ENCODE measurements at regions not wholly inside any gene's neighbourhood (a gene's known extent, or its start where the extent isn't known, plus 50 kb on each side); places are given as distances from the start of the nearest gene placed in this dataset.

DNA sequence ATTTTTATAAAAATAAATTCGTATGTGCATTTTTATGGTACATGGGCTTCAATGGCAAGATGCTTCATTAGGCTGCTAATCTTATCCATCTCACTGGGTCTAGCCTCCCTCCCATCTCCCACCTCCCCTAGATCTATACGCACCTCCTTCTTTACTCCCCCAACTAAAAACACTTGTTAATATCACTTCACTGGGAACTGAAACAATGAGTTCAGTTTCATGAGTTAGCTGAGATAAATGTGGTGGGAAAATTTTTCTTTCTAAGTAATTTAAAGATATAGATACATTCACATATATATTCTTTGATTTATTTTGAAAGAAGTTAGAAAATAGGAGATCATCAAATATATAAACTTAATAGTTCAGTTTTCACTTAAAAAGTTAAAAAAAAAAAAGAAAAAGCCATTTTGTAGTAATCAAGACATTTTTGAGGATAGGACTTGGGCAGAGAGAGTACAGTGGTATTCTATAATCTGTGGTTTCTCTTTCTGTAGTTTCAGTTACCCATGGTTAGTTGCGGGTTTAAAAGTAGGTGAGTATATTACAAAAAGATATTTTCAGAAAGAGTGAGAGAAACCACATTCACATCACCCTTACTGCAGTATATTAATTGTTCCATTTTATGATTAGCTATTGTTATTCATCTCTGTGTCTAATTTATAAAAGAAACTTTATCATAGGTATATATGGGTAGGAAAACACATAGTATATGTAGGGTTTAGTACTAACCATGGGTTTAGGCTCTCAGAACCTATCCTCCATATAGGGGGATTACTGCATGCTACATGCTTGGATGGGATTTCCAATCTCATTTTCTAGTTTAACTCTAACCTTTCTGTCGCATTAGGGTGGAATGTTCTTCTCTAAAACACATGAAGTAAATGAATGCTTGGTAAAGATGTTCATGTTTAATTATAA, 316.0 kb upstream of the CBLB start:
- ATAC-seq (ENCODE audit: low read depth), result peak; percentile 76
- POLR2A ChIA-PET, result no interaction called here
- CTCF ChIA-PET, result no interaction called here
- H3K4me1 Mint-ChIP-seq, result peaks cover 23% of the 10 kb centered on the region
- peaks cover 4% of the 10 kb centered on the region for H3K27me3 Mint-ChIP-seq
- no peak overlapping the region for H3K27ac Mint-ChIP-seq
- intact Hi-C loops (cut with micrococcal nuclease), result loop anchor here (1.0 to 2.0 kb wide), 2 partner anchors 7 to 22 kb away; no protein-coding TSS in a partner anchor
- TF ChIP-seq, protein P1, sequence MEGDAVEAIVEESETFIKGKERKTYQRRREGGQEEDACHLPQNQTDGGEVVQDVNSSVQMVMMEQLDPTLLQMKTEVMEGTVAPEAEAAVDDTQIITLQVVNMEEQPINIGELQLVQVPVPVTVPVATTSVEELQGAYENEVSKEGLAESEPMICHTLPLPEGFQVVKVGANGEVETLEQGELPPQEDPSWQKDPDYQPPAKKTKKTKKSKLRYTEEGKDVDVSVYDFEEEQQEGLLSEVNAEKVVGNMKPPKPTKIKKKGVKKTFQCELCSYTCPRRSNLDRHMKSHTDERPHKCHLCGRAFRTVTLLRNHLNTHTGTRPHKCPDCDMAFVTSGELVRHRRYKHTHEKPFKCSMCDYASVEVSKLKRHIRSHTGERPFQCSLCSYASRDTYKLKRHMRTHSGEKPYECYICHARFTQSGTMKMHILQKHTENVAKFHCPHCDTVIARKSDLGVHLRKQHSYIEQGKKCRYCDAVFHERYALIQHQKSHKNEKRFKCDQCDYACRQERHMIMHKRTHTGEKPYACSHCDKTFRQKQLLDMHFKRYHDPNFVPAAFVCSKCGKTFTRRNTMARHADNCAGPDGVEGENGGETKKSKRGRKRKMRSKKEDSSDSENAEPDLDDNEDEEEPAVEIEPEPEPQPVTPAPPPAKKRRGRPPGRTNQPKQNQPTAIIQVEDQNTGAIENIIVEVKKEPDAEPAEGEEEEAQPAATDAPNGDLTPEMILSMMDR (IDR thresholded peaks at IDR 0.05), result no peak
- H3K36me3 Mint-ChIP-seq (ENCODE audit: low read depth), result no peaks in the 10 kb centered on the region
- no peak overlapping the region for H3K4me3 Mint-ChIP-seq
- no peaks in the 10 kb centered on the region for H3K9me3 Mint-ChIP-seq
- no peak for DNase-seq

DNA sequence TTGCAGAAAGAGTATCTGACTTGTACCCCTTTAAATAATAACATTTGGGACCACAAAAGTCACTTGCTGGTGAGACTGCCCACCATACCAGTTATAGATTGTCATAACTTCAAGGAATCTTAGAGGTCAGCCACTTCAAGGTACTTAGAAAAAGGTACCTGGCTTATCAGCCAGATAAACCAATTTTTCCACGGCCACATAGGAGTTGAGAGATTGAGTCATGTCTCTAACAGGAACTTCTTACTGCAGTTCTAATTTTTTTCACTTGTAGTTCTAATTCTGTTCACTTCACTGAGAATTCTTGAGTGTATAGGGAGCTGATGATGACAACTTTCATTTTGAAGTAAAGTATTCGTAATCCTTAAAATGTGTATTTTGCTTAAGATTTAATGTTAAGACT, 317.1 kb upstream of the CBLB start:
- ATAC-seq (ENCODE audit: low read depth) (no peak), DNase-seq (no peak)
- Mint-ChIP-seq H3K4me1 (peaks cover 23% of the 10 kb centered on the region), H3K27me3 (peaks cover 4% of the 10 kb centered on the region), H3K36me3 (ENCODE audit: low read depth) (no peaks in the 10 kb centered on the region), H3K9me3 (no peaks in the 10 kb centered on the region), H3K27ac (no peak overlapping the region), H3K4me3 (no peak overlapping the region)
- intact Hi-C loops (cut with micrococcal nuclease), result loop anchor here (1.0 to 2.0 kb wide), 2 partner anchors 9 to 21 kb away; no protein-coding TSS in a partner anchor
- TF ChIP-seq, protein P1 (IDR thresholded peaks at IDR 0.05), result no peak
- ChIA-PET CTCF (no interaction called here), POLR2A (no interaction called here)

DNA sequence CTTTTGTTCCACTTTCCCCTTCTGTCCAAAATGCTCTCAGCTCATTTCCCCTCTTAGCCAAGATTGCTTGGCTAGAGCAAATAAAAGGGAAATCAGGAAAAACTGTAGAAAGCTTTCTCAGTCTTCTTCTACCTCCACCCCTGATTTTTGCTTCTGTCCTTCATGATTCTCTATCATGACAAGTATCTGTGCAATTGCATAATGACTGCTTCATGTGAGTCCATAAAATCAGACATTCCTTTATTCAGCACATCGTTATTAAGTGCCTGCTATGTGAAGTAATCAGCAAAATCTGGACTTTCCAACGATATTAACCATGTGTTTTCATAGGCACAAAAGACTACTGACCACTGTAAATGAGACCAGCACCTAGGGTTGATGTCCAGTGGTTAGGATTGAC, 321.5 kb upstream of the CBLB start:
- ATAC-seq (ENCODE audit: low read depth) (no peak), DNase-seq (no peak)
- H3K9me3 Mint-ChIP-seq, result peaks cover 2% of the 10 kb centered on the region
- peaks cover 8% of the 10 kb centered on the region for H3K4me1 Mint-ChIP-seq
- ChIA-PET CTCF (interaction anchor here (1.2 kb wide), 1 partner anchor 276 kb away, joined by 3 read pairs; no protein-coding TSS in a partner anchor), POLR2A (no interaction called here)
- TF ChIP-seq, protein P1 (IDR thresholded peaks at IDR 0.05), result no peak
- peaks cover 4% of the 10 kb centered on the region for H3K27me3 Mint-ChIP-seq
- H3K27ac Mint-ChIP-seq, result no peak overlapping the region
- H3K4me3 Mint-ChIP-seq, result no peak overlapping the region
- no peaks in the 10 kb centered on the region for H3K36me3 Mint-ChIP-seq (ENCODE audit: low read depth)
- intact Hi-C loops (cut with micrococcal nuclease), result loop anchor here (2.0 kb wide), 1 partner anchor 13 kb away; no protein-coding TSS in a partner anchor

DNA sequence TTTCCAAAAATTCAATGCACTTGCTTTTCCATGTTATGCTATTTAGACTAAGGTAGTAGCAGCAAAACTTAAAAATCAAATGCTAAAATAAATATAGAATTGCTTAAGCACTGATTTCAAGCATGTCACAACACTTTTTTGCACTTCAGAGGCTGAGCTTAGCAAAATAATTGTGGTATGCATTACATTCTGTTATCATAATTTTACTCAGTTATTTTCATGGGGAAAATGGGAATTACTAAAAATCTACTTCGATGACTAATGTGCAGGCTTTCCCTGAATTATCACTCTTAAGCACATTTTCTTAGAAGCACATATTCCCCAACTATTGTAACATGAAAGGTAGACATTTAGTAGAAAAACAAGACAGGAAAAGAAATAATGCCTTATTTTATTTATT, 322.4 kb upstream of the CBLB start:
- DNase-seq (no peak), ATAC-seq (ENCODE audit: low read depth) (no peak)
- intact Hi-C loops (cut with micrococcal nuclease), result loop anchor here (1.0 to 2.0 kb wide), 2 partner anchors 14 kb away; no protein-coding TSS in a partner anchor
- no peak overlapping the region for H3K27ac Mint-ChIP-seq
- no peak overlapping the region for H3K4me3 Mint-ChIP-seq
- H3K9me3 Mint-ChIP-seq, result peaks cover 2% of the 10 kb centered on the region
- no peaks in the 10 kb centered on the region for H3K36me3 Mint-ChIP-seq (ENCODE audit: low read depth)
- ChIA-PET POLR2A (no interaction called here), CTCF (no interaction called here)
- TF ChIP-seq, protein P1 (IDR thresholded peaks at IDR 0.05), result no peak
- H3K4me1 Mint-ChIP-seq, result peaks cover 1% of the 10 kb centered on the region
- peaks cover 4% of the 10 kb centered on the region for H3K27me3 Mint-ChIP-seq

DNA sequence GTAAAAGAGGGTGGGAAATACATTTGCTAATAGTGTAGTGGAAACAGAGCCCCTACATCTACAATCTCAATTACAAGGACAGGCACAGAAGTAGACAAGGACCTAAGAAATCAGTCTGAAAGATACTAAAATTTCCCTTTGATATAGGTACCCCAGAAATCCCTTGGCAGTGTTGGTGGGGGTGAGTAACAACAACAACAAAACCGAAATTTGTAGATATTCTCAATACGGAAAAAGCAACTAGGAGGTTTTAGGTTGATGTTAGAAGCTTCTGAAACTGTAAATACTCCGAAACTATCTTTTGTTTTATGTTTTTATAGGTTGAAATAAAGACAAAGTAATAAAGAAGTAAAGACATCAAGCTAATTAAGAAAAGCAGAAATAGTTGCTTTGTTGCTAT, 323.1 kb upstream of the CBLB start:
- intact Hi-C loops (cut with micrococcal nuclease), result loop anchor here (1.0 to 2.0 kb wide), 2 partner anchors 13 to 15 kb away; no protein-coding TSS in a partner anchor
- POLR2A ChIA-PET, result interaction anchor here (0.6 kb wide), 1 partner anchor 497 kb away, joined by 4 read pairs; no protein-coding TSS in a partner anchor
- H3K27me3 Mint-ChIP-seq, result peaks cover 4% of the 10 kb centered on the region
- H3K4me3 Mint-ChIP-seq, result no peak overlapping the region
- peaks cover 2% of the 10 kb centered on the region for H3K9me3 Mint-ChIP-seq
- no peaks in the 10 kb centered on the region for H3K36me3 Mint-ChIP-seq (ENCODE audit: low read depth)
- ATAC-seq (ENCODE audit: low read depth) (no peak), DNase-seq (no peak)
- CTCF ChIA-PET, result no interaction called here
- TF ChIP-seq, protein P1 (IDR thresholded peaks at IDR 0.05), result no peak
- H3K4me1 Mint-ChIP-seq, result no peaks in the 10 kb centered on the region
- no peak overlapping the region for H3K27ac Mint-ChIP-seq

Data from activated B cell treated with CpG ODN at 0.5 μM for 24 hours (primary cell).